GM18505 (cell line): ENCODE measurements at regions not wholly inside any gene's neighbourhood (a gene's known extent, or its start where the extent isn't known, plus 50 kb on each side); places are given as distances from the start of the nearest gene placed in this dataset.
"Not testable (repeated sequence)": the region's sequence is repeated elsewhere in the genome, so short reads cannot be mapped to it uniquely, and the experiment has no call there.

Experiments used
- ATAC-seq: cut with Tn5 transposase; IDR thresholded peaks from one replicate; pipeline ENCODE4 v1.9.1; 2021; ENCODE audit not compliant: unreplicated experiment
- POLR2A ChIP-seq: IDR thresholded peaks from 4 replicates; pipeline ENCODE4 v1.6.1; 2011; ENCODE audit warnings: borderline replicate concordance; ENCODE audit not compliant: insufficient read depth, insufficient read length; ENCODE audit errors: extremely low read depth

DNA sequence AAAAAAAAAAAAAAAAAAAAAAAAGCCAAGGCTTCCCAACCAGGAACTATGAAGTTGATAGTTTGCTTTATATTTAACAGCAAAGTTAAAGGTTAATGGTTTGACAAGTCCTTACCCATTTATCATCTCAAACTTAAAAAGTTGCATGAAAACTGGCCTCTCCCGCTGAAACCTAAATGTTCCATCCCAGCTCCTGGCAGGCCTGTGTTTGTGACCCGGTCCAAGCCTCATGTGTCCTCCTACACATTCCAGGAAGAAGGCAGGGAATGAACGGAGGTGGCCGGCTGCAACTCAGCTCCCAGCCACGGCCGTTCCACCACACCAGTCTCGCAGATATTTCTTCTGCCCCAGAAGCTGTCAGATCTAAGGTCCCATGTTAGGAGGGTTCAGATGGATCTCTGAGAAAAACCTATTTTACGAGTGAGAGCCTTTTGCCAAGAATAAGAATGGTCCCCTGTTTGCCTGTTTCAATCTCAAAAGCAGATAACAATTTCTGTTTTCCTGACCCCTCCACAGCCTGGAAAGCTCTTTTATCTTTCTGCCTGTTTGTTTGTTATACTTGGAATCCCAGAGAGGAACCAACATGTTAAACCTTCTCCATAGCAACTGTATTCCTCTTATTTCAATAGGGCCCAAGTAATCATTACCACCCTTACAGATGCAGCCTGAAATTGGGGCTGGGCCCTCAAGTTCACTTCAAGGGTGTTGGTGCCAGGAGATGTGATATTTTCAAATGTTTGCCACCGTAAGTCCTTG is 56.5 kb downstream of the KCTD12 start:
- ATAC-seq, result no peak
- TF ChIP-seq POLR2A, result no peak

DNA sequence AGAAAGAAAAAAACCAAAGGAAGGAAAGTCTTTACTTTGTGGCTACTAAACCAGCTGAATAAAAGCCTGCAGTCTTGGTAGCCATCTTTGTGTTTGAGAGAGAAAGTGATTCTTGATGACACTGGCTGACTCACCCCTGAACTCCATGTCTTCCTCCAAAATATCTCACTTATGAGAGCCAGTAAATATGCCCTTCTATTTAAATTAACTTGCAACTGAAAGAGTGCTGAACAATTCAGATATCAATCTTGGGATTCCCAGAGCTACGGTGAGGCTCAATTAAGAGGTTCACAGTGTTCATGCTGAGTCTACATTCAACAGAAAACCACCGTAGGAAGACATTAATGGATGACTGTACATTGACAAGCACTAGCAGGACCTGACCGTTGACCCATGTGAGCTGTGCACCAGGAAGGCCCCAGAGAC is 57.9 kb downstream of the KCTD12 start:
- TF ChIP-seq POLR2A, result no peak
- peak; percentile 51 for ATAC-seq

DNA sequence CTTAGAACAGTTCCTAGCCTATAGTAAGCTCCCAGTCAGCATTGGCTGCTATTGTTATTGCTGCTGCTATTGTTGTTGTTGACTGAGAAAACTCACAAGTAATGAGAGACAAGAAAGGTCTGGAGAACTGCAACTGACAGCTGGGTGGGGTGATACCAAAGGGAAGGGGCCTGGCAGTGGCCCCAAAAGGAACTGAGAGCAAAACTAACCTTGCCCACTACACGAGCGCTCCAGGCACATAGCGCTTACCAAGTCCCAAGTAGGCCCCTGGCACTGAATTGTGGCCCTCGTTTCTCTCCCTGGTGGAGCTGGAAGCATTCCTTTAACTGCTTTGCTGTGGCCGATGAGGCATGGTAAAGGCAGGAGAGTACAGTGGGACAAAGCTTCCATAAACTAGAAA is 59.7 kb downstream of the KCTD12 start:
- no peak for ATAC-seq
- no peak for TF ChIP-seq POLR2A

DNA sequence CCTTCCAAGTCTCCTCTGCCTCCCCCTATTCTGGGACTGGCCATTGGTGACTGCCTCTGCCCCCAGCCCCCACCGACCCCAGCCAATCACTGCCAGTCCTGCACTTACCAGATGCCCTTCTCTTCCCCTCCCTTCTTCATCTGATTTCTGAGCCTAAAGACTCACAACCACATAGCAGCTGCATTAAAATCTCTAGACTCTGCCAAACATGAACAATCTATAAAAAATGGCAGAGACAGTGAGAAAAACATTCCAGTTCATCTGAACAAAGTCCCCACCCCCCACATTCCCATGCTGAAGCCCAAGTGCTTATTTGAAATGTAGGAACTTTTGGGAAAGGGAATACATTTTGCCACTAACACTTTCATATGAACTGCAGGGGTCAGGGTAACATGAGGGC is 60.8 kb downstream of the KCTD12 start:
- ATAC-seq, result no peak
- TF ChIP-seq POLR2A, result no peak

DNA sequence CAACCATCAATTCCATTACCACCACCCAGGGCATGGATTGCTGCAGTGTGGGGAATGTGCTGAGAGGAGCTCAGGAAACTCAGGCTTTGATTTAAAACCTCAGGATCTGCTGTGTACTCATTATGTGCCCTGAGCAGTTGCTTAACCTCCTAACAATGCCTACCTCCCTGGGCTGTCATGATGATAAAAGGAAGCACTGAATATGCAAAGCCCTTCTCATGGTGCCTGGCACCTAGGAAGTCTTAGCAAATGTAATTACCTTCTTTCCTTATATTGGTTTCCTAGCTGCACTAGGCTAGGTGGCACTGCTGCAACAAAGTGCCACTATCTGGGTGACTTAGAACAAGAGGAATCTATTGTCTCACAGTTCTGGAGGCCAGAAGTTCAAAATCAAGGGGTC is 62.2 kb downstream of the KCTD12 start:
- no peak for TF ChIP-seq POLR2A
- ATAC-seq, result no peak

DNA sequence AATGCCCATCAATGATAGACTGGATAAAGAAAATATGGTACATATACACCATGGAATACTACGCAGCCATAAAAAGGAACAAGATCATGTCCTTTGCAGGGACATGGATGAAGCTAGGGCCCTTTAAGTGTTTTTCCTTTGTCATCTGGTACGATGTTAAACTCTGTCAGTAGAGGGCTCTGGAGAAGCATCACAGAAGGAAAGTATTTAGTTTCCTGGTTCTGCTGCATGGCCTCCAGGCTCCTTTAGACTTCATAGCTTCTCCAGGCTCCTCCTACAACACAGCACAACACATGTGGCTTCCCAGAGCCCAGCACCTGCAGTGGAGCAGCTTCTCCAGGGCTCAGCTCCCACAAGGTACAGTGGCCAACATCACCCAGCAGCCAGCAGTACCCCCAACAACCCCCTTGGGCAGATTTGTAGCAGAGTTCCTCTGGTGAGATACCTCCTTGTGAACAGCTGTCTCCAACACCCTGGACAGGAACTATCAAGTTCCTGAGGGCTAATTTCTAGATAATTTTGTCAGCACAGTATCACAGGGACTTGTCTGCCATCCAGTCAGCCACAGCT is 63.4 kb downstream of the KCTD12 start:
- ATAC-seq, result peak; percentile 83
- TF ChIP-seq POLR2A, result no peak

DNA sequence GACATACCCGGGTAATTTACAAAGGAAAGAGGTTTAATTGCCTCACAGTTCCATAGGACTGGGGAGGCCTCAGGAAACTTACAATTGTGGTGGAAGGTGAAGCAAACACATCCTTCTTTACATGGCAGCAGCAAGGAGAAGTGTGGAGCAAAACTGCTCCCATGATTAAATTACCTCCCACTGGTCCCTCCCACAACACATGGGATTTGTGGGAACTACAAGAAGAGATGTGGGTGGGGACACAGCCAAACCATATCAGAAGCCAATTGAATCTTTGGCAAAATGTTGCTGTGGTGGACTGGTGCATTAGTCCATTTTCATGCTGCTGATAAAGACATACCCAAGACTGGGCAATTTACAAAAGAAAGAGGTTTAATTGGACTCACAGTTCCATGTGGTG is 65.0 kb downstream of the KCTD12 start:
- ATAC-seq, result not testable (repeated sequence)

DNA sequence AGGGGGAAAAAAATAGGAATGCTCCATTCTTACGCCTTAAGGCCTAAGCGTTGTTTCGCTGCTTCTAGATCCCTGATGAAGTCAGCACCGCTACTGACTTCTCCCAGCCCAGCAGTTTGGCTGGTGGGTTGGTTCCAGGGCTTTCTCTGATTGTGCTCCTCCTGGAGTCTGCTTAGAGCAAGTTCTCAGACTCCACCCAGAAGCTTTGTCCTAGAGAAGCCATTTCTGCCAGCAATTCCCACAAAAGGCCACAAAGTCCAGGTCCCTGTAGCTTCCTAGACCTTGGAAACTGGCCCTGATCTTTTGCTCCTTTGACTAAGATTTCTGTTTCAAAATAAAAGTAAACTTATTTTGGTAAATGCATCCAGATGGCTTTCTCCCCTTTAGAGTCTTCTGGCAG is 65.4 kb downstream of the KCTD12 start:
- no peak for TF ChIP-seq POLR2A
- no peak for ATAC-seq

DNA sequence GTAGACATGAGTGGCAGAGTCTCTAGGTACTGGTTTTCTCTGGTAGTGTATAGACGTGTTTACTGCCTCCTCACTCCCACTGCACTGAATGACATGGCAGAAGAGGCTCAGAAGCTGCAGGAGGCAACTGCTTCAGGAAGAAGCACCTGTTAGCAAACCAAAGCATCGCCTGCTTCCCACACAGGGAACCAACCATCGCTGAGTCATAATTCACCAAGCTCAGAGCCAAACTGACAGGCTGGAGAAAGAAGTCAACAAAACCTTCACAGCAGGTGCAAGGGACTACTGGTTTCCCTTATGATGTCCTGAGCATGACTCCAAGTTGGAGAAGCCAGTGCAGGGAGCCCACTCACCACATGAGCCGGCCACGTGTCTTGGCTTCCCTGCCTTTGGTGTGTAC is 69.8 kb downstream of the KCTD12 start:
- ATAC-seq, result peak; percentile 49
- no peak for TF ChIP-seq POLR2A

DNA sequence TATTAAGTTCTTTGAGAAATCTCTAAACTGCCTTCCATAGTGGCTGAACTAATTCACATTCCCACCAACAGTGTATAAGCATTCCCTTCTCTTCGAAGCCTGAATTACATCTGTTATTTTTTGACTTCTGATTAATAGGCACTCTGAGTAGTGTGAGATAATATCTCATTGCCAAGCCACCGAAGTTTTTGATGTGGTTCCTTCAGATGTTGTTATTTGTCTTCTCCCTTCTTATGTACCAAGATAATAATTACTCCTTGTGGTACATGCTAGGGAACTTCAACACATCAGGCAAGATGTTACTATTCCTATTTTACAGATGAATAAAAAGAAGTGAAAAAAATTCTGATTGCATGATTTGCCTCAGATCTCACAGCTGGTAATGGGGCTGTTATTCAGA is 70.9 kb downstream of the KCTD12 start:
- ATAC-seq, result no peak
- TF ChIP-seq POLR2A, result no peak

DNA sequence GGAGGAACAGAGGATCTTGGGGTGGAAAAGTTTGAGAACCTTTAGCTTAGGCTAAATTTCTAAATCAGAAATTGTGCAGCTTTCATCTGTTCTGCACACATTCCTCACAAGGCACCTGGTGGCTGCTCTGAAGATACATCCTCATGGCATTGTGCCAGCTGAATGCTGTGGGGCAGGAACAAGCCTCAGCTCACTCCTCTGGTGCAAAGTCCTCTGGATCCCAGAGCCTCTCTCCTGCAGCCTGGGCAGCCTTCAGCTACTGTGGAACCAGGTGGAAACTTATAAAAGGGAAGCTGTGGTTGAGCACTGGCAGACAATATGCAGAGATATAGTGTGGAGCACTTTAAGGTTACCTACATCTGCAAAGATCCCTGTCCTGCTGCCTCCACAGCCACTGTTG is 72.3 kb downstream of the KCTD12 start:
- no peak for ATAC-seq
- no peak for TF ChIP-seq POLR2A

DNA sequence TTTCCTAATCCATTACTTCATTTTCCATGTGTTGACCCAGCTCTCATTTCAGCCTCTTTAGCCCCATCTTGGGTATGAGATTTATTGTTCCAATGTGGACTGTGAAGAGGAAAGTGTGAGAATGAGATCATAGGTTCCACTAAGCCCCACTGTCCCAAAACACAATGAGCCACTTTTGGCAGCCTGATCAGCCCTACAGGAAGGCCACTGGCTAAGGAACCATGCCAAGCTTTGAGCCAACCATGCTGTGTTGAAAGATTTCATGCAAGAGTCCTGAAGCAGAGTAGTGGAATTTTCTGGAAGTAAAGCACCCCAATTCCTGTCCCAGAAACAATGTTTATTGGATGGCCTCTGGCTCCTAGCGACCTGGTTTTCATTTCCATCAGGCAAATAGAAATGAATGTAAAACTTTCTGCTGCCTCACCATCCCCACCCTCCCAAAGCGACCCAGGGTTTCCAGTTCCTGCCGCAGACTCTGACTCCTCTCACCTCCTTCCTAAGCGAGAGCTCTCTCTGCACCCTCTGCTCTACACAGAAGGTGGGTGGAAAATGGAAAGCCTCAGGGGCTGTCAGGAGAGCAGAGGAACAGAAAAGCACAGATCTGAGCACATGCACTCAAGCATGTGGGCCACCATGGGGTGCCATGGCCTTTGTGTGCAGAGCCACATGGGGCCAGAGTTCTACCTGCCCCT is 73.1 kb downstream of the KCTD12 start:
- no peak for ATAC-seq
- no peak for TF ChIP-seq POLR2A

DNA sequence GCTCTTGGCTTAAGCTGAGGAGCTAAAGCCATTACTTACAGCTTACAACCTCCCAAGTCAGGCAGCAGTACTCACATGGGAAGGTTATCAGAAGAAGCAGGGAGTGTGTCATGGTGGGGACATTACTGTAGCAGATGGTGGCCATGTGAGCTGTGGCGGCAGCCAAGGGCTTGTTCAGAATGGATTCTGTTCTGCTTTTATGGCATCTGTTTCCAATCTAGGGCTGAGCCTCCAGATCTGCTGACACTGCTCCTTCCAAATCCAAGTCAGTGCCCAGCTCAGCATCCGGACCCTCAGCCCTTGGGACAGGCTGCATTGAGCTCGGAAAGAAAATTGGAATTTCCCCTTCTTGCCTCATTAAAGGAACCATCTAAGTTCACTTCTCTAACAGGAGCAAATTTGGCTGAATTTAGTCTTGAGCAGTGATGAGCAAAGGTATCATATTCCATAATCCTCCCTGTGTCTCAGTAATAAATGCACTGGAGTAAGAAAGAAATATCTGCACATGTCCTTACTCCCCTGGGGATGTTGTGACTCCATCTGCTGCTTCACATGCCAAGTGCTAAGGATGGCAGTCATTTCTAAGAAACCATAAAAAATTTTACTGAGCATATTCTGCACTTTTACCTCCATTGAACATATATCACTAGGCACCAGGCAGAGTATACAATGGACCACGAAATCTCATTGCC is 73.9 kb downstream of the KCTD12 start:
- no peak for TF ChIP-seq POLR2A
- ATAC-seq, result no peak

DNA sequence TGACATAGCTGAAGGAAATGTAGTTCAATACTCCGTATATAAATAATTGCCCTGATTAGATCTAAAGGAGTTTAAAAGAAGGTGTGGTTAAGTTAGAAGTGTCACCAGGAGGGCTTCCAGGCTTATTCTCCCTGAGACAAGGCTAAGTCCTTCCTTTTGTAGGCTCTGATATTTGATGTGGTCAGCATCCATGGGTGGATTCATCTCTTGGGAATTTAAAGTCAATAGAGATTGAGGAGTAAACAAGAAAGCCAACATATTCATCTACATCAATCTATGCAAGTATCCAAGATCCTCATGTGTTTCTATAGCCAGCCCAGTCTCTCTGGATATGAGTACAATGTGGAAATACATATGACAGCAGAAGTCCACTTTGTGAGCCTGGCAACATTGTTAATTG is 76.8 kb downstream of the KCTD12 start:
- no peak for ATAC-seq
- no peak for TF ChIP-seq POLR2A
